ENCODE measurements at regions not wholly inside any gene's neighbourhood (a gene's known extent, or its start where the extent isn't known, plus 50 kb on each side); places are given as distances from the start of the nearest gene placed in this dataset.

GRCh38 chr13:76745261-76746200 lies 140.7 kb downstream of the KCTD12 start:
- ATAC-seq, result no peak

GRCh38 chr13:76741624-76742023 lies 144.6 kb downstream of the KCTD12 start:
- ATAC-seq, result no peak

- ATAC-seq, result no peak
Observed at GRCh38 chr13:76741046-76741445, 145.2 kb downstream of the KCTD12 start.

GRCh38 chr13:76738616-76739015 lies 147.6 kb downstream of the KCTD12 start:
- no peak for ATAC-seq

- ATAC-seq, result no peak
Observed at GRCh38 chr13:76737526-76737925, 148.7 kb downstream of the KCTD12 start.

- no peak for ATAC-seq
Observed at GRCh38 chr13:76735641-76736040, 150.6 kb downstream of the KCTD12 start.

GRCh38 chr13:76733671-76734070 lies 152.5 kb downstream of the KCTD12 start:
- no peak for ATAC-seq

GRCh38 chr13:76732367-76732766 lies 153.8 kb downstream of the KCTD12 start:
- no peak for ATAC-seq

- no peak for ATAC-seq
Observed at GRCh38 chr13:76730220-76730619, 156.0 kb downstream of the KCTD12 start.

GRCh38 chr13:76729691-76730090 lies 156.5 kb downstream of the KCTD12 start:
- ATAC-seq, result no peak

GRCh38 chr13:76725896-76726295 lies 160.3 kb downstream of the KCTD12 start:
- no peak for ATAC-seq

GRCh38 chr13:76725211-76725610 lies 161.0 kb downstream of the KCTD12 start:
- ATAC-seq, result no peak

GRCh38 chr13:76724421-76724820 lies 161.8 kb downstream of the KCTD12 start:
- ATAC-seq, result no peak

- no peak for ATAC-seq
Observed at GRCh38 chr13:76723551-76724232, 162.5 kb downstream of the KCTD12 start.

GRCh38 chr13:76722782-76723181 lies 163.4 kb downstream of the KCTD12 start:
- ATAC-seq, result no peak

GRCh38 chr13:76720821-76721220 lies 165.4 kb downstream of the KCTD12 start:
- no peak for ATAC-seq

- ATAC-seq, result no peak
Observed at GRCh38 chr13:76720416-76720815, 165.8 kb downstream of the KCTD12 start.

- no peak for ATAC-seq
Observed at GRCh38 chr13:76719955-76720354, 166.2 kb downstream of the KCTD12 start.

- no peak for ATAC-seq
Observed at GRCh38 chr13:76717092-76717491, 169.1 kb downstream of the KCTD12 start.

GRCh38 chr13:76715621-76716020 lies 170.6 kb downstream of the KCTD12 start:
- ATAC-seq, result no peak

- no peak for ATAC-seq
Observed at GRCh38 chr13:76715075-76715474, 171.1 kb downstream of the KCTD12 start.

- ATAC-seq, result no peak
Observed at GRCh38 chr13:76713280-76713679, 172.9 kb downstream of the KCTD12 start.

GRCh38 chr13:76711550-76712182 lies 174.5 kb downstream of the KCTD12 start:
- no peak for ATAC-seq

- no peak for ATAC-seq
Observed at GRCh38 chr13:76709851-76710250, 176.4 kb downstream of the KCTD12 start.
